ENCODE measurements at regions not wholly inside any gene's neighbourhood (a gene's known extent, or its start where the extent isn't known, plus 50 kb on each side); places are given as distances from the start of the nearest gene placed in this dataset.

GRCh38 chr5:17147170-17147569, 70.3 kb upstream of the BASP1 start:
- TF ChIP-seq CTCF (IDR thresholded peaks at IDR 0.05; ENCODE audit: low read length) (no peak), EZH2 (IDR thresholded peaks at IDR 0.05; ENCODE audit: borderline replicate concordance, low read length) (no peak)
